GM23248 (cell line): ENCODE measurements at regions not wholly inside any gene's neighbourhood (a gene's known extent, or its start where the extent isn't known, plus 50 kb on each side); places are given as distances from the start of the nearest gene placed in this dataset.

ENCODE experiments used
- DNase-seq: peaks from one replicate; pipeline ENCODE4 v3.0.0-alpha.2; 2015
- H2AFZ ChIP-seq: fragments of 200-600 bp; sonication (generic); 2 replicates; pipeline ENCODE4 v1.6.1; 2016; ENCODE audit warnings: antibody characterized with exemption
- H3F3A ChIP-seq: fragments of 200-600 bp; sonication (generic); 2 replicates; pipeline ENCODE4 v1.6.1; 2016; ENCODE audit warnings: mild to moderate bottlenecking, antibody characterized with exemption, mixed run types; ENCODE audit not compliant: insufficient read depth
- H3K27ac ChIP-seq: fragments of 200-600 bp; sonication (generic); 2 replicates; pipeline ENCODE4 v1.5.1; 2016; ENCODE audit warnings: mild to moderate bottlenecking
- H3K27me3 ChIP-seq: fragments of 200-600 bp; sonication (generic); replicated peaks from 2 replicates; pipeline ENCODE4 v1.6.1; 2016; ENCODE audit warnings: mild to moderate bottlenecking; ENCODE audit not compliant: insufficient read depth
- H3K36me3 ChIP-seq: fragments of 200-600 bp; sonication (generic); 2 replicates; pipeline ENCODE4 v1.6.1; 2016; ENCODE audit warnings: low read depth, mild to moderate bottlenecking
- H3K4me1 ChIP-seq: fragments of 200-600 bp; sonication (generic); 2 replicates; pipeline ENCODE4 v1.6.1; 2016; ENCODE audit warnings: mild to moderate bottlenecking; ENCODE audit not compliant: insufficient read depth
- H3K4me2 ChIP-seq: fragments of 200-600 bp; sonication (generic); one replicate; pipeline ENCODE4 v1.6.1; 2016; ENCODE audit warnings: mild to moderate bottlenecking; ENCODE audit not compliant: unreplicated experiment
- H3K4me3 ChIP-seq: fragments of 200-600 bp; sonication (generic); 2 replicates; pipeline ENCODE4 v1.5.1; 2016; ENCODE audit warnings: mild to moderate bottlenecking
- H3K79me2 ChIP-seq: fragments of 200-600 bp; sonication (generic); 2 replicates; pipeline ENCODE4 v1.6.1; 2016; ENCODE audit warnings: mild to moderate bottlenecking; ENCODE audit not compliant: insufficient read depth
- H3K9ac ChIP-seq: fragments of 200-600 bp; sonication (generic); 2 replicates; pipeline ENCODE4 v1.6.1; 2016; ENCODE audit warnings: mild to moderate bottlenecking
- H3K9me2 ChIP-seq: fragments of 200-600 bp; sonication (generic); 2 replicates; pipeline ENCODE4 v1.6.1; 2016; ENCODE audit warnings: mixed run types, mild to moderate bottlenecking, moderate library complexity; ENCODE audit not compliant: insufficient read depth
- H3K9me3 ChIP-seq: fragments of 200-600 bp; sonication (generic); one replicate; pipeline ENCODE4 v1.6.1; 2017; ENCODE audit warnings: low read depth
- H4K20me1 ChIP-seq: fragments of 200-600 bp; sonication (generic); 2 replicates; pipeline ENCODE4 v1.6.0; 2016; ENCODE audit not compliant: insufficient read depth
- EZH2 ChIP-seq: fragments of 200-600 bp; sonication (generic); IDR thresholded peaks from 2 replicates; pipeline ENCODE4 v1.6.1; 2018; ENCODE audit warnings: antibody characterized with exemption, mild to moderate bottlenecking; ENCODE audit not compliant: insufficient read depth, poor library complexity, severe bottlenecking
- EZH2phosphoT487 ChIP-seq: fragments of 200-600 bp; sonication (generic); IDR thresholded peaks from 2 replicates; pipeline ENCODE4 v1.6.1; 2018; ENCODE audit warnings: antibody characterized with exemption, moderate library complexity, mild to moderate bottlenecking, low read depth; ENCODE audit not compliant: insufficient read depth
- WGBS, 2 experiments: methylation state at CpG; one replicate each; pipeline ENCODE4 v1.1.6; 2015 to 2017; ENCODE audit warnings: low lambda C conversion rate in 2 of 2, low coverage in 1 of 2; ENCODE audit errors: missing lambda C conversion rate in 2 of 2; 5-methylcytosine and 5-hydroxymethylcytosine counted together
- in situ Hi-C: fragments of 300-500 bp; cut with MboI; formaldehyde crosslinking; loops from 2 replicates; pipeline ENCODE4 v1.15.0; 2020

GRCh38 chr11:110022548-110022947 is 70.6 kb upstream of the ZC3H12C start:
- in situ Hi-C loops = no loop called here
- no peak for DNase-seq

GRCh38 chr11:110023711-110024110 is 69.5 kb upstream of the ZC3H12C start:
- Histone ChIP-seq H4K20me1 (no peaks in the 10 kb centered on the region), H3K9ac (no peak overlapping the region), H3K9me2 (no peaks in the 10 kb centered on the region), H3K27me3 (no peaks in the 10 kb centered on the region), H3F3A (no peaks in the 10 kb centered on the region), H3K4me1 (peaks cover 5% of the 10 kb centered on the region; the same call in 1 of the 2 replicates), H2AFZ (no peak overlapping the region), H3K27ac (no peak overlapping the region), H3K4me3 (no peak overlapping the region), H3K4me2 (no peak overlapping the region), H3K36me3 (no peaks in the 10 kb centered on the region), H3K9me3 (no peaks in the 10 kb centered on the region), H3K79me2 (no peaks in the 10 kb centered on the region)
- in situ Hi-C loops = no loop called here
- DNase-seq = no peak
- no peak for TF ChIP-seq EZH2phosphoT487
- no peak for TF ChIP-seq EZH2

More at GRCh38 chr11:110022548-110022947, 70.6 kb upstream of the ZC3H12C start:
- H3K9ac ChIP-seq = no peak overlapping the region
- no peaks in the 10 kb centered on the region for H3F3A ChIP-seq
- no peaks in the 10 kb centered on the region for H3K9me2 ChIP-seq
- H2AFZ ChIP-seq = peak overlapping the region; percentile 72
- 94 to 96% methylated on average over 1 of the region's 1 CpG for WGBS, 2 experiments
- no peak overlapping the region for H3K27ac ChIP-seq
- no peaks in the 10 kb centered on the region for H3K36me3 ChIP-seq
- no peaks in the 10 kb centered on the region for H4K20me1 ChIP-seq
- no peak overlapping the region for H3K4me3 ChIP-seq
- no peaks in the 10 kb centered on the region for H3K79me2 ChIP-seq
- no peaks in the 10 kb centered on the region for H3K27me3 ChIP-seq
- H3K4me2 ChIP-seq = no peak overlapping the region
- no peaks in the 10 kb centered on the region for H3K9me3 ChIP-seq
- H3K4me1 ChIP-seq = peaks cover 5% of the 10 kb centered on the region; the same call in 1 of the 2 replicates
- TF ChIP-seq EZH2 = no peak
- TF ChIP-seq EZH2phosphoT487 = no peak

DNA sequence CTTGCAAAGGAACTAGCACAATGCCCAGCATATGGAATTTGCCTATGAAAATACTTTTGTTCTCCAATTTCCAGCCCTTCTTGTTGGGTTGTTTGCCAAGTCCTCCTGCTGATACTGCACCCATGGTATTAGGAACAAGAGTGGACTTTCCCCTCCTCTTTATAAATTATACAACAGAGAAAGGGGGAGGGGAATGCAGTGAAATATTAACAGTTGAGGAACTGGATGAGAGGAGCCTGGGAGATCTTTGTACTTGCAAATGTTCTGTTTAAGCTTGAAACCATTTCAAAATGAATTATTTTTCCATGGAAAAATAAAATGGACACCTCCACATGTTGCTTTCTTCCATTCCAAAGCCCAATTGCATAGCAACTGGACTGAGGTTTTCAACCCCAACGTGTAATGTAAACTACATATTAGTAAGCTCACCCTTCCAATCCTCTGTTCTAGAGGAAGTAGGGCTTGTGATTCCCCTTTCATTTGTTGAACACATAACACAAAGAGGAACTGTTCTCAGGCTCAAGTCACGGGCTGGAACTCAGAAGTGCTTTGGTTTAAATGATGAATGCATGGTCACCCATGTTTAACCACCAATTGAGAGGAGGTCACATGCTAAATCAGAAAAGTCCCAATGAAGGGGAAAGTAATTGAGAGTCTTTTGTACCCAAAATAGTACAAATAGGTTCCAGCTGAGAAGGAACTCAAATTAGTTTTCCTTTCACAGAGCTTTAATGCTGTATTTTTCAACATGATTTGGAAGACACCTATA is 66.2 kb upstream of the ZC3H12C start:
- peaks cover 5% of the 10 kb centered on the region; the same call in 1 of the 2 replicates for H3K4me1 ChIP-seq
- TF ChIP-seq EZH2 (no peak), EZH2phosphoT487 (no peak)
- H4K20me1 ChIP-seq = no peaks in the 10 kb centered on the region
- no peaks in the 10 kb centered on the region for H3K79me2 ChIP-seq
- H3K9me2 ChIP-seq = no peaks in the 10 kb centered on the region
- H3K9me3 ChIP-seq = no peaks in the 10 kb centered on the region
- H3K36me3 ChIP-seq = no peaks in the 10 kb centered on the region
- no peaks in the 10 kb centered on the region for H3F3A ChIP-seq
- DNase-seq = no peak
- no peak overlapping the region for H3K4me2 ChIP-seq
- in situ Hi-C loops = no loop called here
- WGBS, 2 experiments = 42 to 46% methylated on average over 2 of the region's 2 CpGs
- H3K27me3 ChIP-seq = no peaks in the 10 kb centered on the region
- no peak overlapping the region for H3K9ac ChIP-seq
- no peak overlapping the region for H2AFZ ChIP-seq
- no peak overlapping the region for H3K27ac ChIP-seq
- H3K4me3 ChIP-seq = no peak overlapping the region

DNA sequence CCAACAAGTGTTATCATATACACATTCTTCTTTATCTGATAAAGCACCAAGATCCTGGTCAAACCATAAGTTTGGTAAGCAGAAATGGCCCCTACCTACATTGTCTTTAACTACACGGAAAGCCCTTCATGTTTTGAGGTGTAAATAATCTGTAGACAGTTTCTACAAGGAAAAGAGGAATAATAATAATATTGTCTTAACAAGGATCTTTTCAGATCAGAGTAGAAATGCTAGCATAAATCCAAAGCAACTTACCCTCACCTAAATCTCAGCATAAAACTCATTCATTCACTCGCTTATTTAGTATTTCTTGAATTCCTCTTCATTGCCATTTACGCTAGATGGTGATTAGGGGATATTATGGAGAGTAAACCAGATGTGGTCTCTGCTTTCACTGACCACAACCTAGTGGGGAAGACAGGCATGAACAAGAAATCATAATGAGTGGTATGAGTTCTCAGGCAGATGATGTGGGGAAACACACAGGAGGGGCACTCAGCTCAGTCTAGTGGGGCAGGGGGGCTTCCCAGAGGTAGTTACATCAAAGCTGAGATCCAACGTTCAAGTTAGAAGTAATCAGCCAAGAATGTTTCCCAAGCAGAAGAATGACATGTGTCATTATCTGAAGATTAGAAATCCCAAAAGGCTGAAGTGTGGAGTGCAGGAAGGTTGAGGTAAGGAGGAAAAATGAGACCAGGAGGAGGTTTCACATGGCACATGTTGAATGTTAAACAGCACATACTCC is 65.4 kb upstream of the ZC3H12C start:
- no peak overlapping the region for H3K27ac ChIP-seq
- in situ Hi-C loops = no loop called here
- H2AFZ ChIP-seq = no peak overlapping the region
- no peaks in the 10 kb centered on the region for H3K27me3 ChIP-seq
- H3K4me1 ChIP-seq = peaks cover under 1% of the 10 kb centered on the region; the same call in 1 of the 2 replicates
- no peaks in the 10 kb centered on the region for H3K79me2 ChIP-seq
- H3K36me3 ChIP-seq = no peaks in the 10 kb centered on the region
- H4K20me1 ChIP-seq = no peaks in the 10 kb centered on the region
- TF ChIP-seq EZH2phosphoT487 = no peak
- no peak for TF ChIP-seq EZH2
- H3K9me2 ChIP-seq = no peaks in the 10 kb centered on the region
- no peak overlapping the region for H3K4me2 ChIP-seq
- H3K9ac ChIP-seq = no peak overlapping the region
- no peak for DNase-seq
- 71% methylated on average over 4 of the region's 4 CpGs for WGBS, 2 experiments
- H3K9me3 ChIP-seq = no peaks in the 10 kb centered on the region
- H3F3A ChIP-seq = no peaks in the 10 kb centered on the region
- no peak overlapping the region for H3K4me3 ChIP-seq
